ENCODE measurements at regions not wholly inside any gene's neighbourhood (a gene's known extent, or its start where the extent isn't known, plus 50 kb on each side); places are given as distances from the start of the nearest gene placed in this dataset.
"Not testable (repeated sequence)": the region's sequence is repeated elsewhere in the genome, so short reads cannot be mapped to it uniquely, and the experiment has no call there.

DNA sequence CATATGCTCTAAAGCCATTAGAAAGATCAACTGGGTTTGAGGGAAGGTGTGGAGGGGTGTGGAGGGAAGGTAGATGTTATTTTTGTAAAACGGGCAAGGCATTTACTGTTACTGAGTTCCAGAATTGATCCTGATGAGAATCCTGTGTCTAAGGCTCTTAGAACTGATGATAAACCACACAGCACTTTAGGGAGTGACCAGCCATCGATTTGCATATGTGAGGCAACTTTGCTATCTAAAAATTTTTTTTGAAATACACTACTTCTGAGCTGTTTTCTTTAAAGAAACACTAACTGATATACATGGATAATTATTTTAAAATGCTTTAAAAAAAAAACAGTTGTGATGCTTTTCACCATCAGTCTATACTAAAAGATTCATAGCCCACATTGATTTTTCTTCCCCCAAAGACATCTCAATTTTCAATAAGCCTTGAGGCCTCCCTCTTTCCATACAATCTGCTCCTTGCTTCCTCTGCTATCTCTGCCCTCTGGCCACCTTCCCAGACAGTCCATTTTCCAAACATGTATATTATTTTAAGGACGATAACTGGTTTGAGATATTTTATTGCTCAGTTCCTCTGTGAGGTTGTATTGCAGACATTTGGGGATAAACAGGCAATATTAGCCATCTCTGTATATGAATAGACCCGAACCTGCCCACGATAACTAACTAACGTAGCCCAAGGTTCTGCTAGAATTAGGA lies 265.9 kb downstream of the EFCAB11 start:
- H2BK12ac ChIP-seq (ENCODE audit: low read length), result no peak overlapping the region
- no peak overlapping the region for H4K91ac ChIP-seq (ENCODE audit: low read depth, low read length, poor library complexity)
- no peak overlapping the region for H4K8ac ChIP-seq (ENCODE audit: low read depth, low read length)
- H3K79me1 ChIP-seq (ENCODE audit: low read depth, low read length), result no peaks in the 10 kb centered on the region
- no peak overlapping the region for H2BK5ac ChIP-seq (ENCODE audit: low read length)
- H2BK120ac ChIP-seq (ENCODE audit: low read depth, low read length), result no peak overlapping the region
- no peaks in the 10 kb centered on the region for H3K4me1 ChIP-seq (ENCODE audit: control insufficient read depth in 2 of 2, insufficient read depth in 1 of 2, low read depth in 1 of 2, low read length in 2 of 2)
- no peak overlapping the region for H2AFZ ChIP-seq (ENCODE audit: low read length)
- DNase-seq (ENCODE audit: low spot score), result no peak
- H3K14ac ChIP-seq (ENCODE audit: low read length), result no peak overlapping the region
- H3K23ac ChIP-seq (ENCODE audit: low read depth, low read length, poor library complexity), result no peak overlapping the region
- no peak overlapping the region for H3K4ac ChIP-seq (ENCODE audit: low read length)
- no peak overlapping the region for H3K4me2 ChIP-seq (ENCODE audit: insufficient read depth, low read length, poor library complexity, severe bottlenecking)
- no peak overlapping the region for H3K9ac ChIP-seq (ENCODE audit: low read depth, low read length, poor library complexity)
- no peaks in the 10 kb centered on the region for H3K36me3 ChIP-seq (replicated peaks in 1 of 2; ENCODE audit: control insufficient read depth in 2 of 2, insufficient read depth in 2 of 2, low read length in 2 of 2)
- H3K27me3 ChIP-seq (ENCODE audit: control insufficient read depth in 3 of 3, insufficient read depth in 3 of 3, low read depth in 1 of 3, low read length in 3 of 3), result no peaks in the 10 kb centered on the region
- no peak overlapping the region for H3K27ac ChIP-seq (replicated peaks; ENCODE audit: low read length)
- H3K9me3 ChIP-seq (replicated peaks in 1 of 2; ENCODE audit: control insufficient read depth in 2 of 2, insufficient read depth in 1 of 2, low read depth in 1 of 2, low read length in 2 of 2), result peaks cover 0 to 5% of the 10 kb centered on the region in 2 donors
- H3K18ac ChIP-seq (ENCODE audit: low read length), result no peak overlapping the region
- H2BK15ac ChIP-seq (ENCODE audit: low read length), result no peak overlapping the region
- no peak overlapping the region for H3K4me3 ChIP-seq (ENCODE audit: low read length in 2 of 2)
- no peak overlapping the region for H2AK5ac ChIP-seq (ENCODE audit: low read depth, low read length)
- no CpG with 5 or more reads among the region's 6 CpGs for WGBS, 2 donors (ENCODE audit: extremely low coverage in 2 of 2, insufficient read length in 2 of 2, insufficient replicate concordance in 1 of 2)

DNA sequence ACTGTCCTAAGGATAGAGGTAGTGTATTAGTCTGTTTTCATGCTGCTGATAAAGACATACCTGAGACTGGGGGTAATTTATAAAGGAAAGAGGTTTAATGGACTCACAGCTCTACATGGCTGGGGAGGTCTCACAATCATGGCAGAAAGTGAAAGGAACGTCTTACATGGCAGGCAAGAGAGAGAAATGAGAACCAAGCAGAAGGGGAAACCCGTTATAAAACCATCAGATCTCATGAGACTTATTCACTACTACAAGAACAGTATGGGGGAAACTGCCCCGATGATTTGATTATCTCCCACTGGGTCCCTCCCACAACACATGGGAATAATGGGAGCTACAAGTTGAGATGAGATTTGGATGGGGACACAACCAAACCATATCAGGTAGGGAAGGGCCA lies 267.4 kb downstream of the EFCAB11 start:
- H4K91ac ChIP-seq (ENCODE audit: low read depth, low read length, poor library complexity); H3K9ac ChIP-seq (ENCODE audit: low read depth, low read length, poor library complexity); H3K23ac ChIP-seq (ENCODE audit: low read depth, low read length, poor library complexity); H3K14ac ChIP-seq (ENCODE audit: low read length); H3K18ac ChIP-seq (ENCODE audit: low read length); H4K8ac ChIP-seq (ENCODE audit: low read depth, low read length); H3K27me3 ChIP-seq (ENCODE audit: control insufficient read depth in 3 of 3, insufficient read depth in 3 of 3, low read depth in 1 of 3, low read length in 3 of 3); H2BK12ac ChIP-seq (ENCODE audit: low read length); H3K9me3 ChIP-seq (replicated peaks in 1 of 2; ENCODE audit: control insufficient read depth in 2 of 2, insufficient read depth in 1 of 2, low read depth in 1 of 2, low read length in 2 of 2); H3K4me3 ChIP-seq (ENCODE audit: low read length in 2 of 2); H3K4me2 ChIP-seq (ENCODE audit: insufficient read depth, low read length, poor library complexity, severe bottlenecking); H3K4ac ChIP-seq (ENCODE audit: low read length); H2BK15ac ChIP-seq (ENCODE audit: low read length); H2AK5ac ChIP-seq (ENCODE audit: low read depth, low read length); H3K79me1 ChIP-seq (ENCODE audit: low read depth, low read length); DNase-seq (ENCODE audit: low spot score); H2BK5ac ChIP-seq (ENCODE audit: low read length); H3K4me1 ChIP-seq (ENCODE audit: control insufficient read depth in 2 of 2, insufficient read depth in 1 of 2, low read depth in 1 of 2, low read length in 2 of 2); H2BK120ac ChIP-seq (ENCODE audit: low read depth, low read length); H3K27ac ChIP-seq (replicated peaks; ENCODE audit: low read length); H3K36me3 ChIP-seq (replicated peaks in 1 of 2; ENCODE audit: control insufficient read depth in 2 of 2, insufficient read depth in 2 of 2, low read length in 2 of 2); H2AFZ ChIP-seq (ENCODE audit: low read length): not testable (repeated sequence)
- no CpG with 5 or more reads among the region's 3 CpGs for WGBS, 2 donors (ENCODE audit: extremely low coverage in 2 of 2, insufficient read length in 2 of 2, insufficient replicate concordance in 1 of 2)

DNA sequence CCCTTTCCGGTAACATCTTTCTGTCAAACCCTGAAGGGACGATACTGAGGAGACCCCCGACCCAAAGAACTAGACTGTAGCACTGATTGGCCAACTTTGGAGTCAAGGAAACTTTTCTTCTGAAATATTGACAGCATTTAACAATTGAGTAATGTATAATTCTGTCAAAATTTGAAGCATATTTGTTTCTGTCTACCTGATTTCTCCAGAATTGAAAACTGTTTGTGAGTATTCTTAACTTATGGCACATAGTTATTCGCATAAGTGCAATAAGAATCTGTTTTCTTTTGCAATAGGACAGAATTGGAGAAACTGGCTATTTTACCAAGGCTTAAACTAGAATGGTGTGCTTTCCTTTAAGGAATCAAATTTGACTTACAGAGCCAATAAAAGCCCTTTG lies 267.1 kb upstream of the FOXN3 start:
- Histone ChIP-seq H3K18ac (ENCODE audit: low read length) (no peak overlapping the region), H2BK120ac (ENCODE audit: low read depth, low read length) (no peak overlapping the region), H4K8ac (ENCODE audit: low read depth, low read length) (no peak overlapping the region), H3K27me3 (ENCODE audit: control insufficient read depth in 3 of 3, insufficient read depth in 3 of 3, low read depth in 1 of 3, low read length in 3 of 3) (no peaks in the 10 kb centered on the region), H3K79me1 (ENCODE audit: low read depth, low read length) (no peaks in the 10 kb centered on the region), H2BK12ac (ENCODE audit: low read length) (no peak overlapping the region), H2BK5ac (ENCODE audit: low read length) (no peak overlapping the region), H3K4me1 (ENCODE audit: control insufficient read depth in 2 of 2, insufficient read depth in 1 of 2, low read depth in 1 of 2, low read length in 2 of 2) (no peaks in the 10 kb centered on the region), H3K27ac (replicated peaks; ENCODE audit: low read length) (no peak overlapping the region), H3K23ac (ENCODE audit: low read depth, low read length, poor library complexity) (no peak overlapping the region), H3K4me3 (ENCODE audit: low read length in 2 of 2) (no peak overlapping the region), H4K91ac (ENCODE audit: low read depth, low read length, poor library complexity) (no peak overlapping the region), H3K36me3 (replicated peaks in 1 of 2; ENCODE audit: control insufficient read depth in 2 of 2, insufficient read depth in 2 of 2, low read length in 2 of 2) (no peaks in the 10 kb centered on the region), H3K9me3 (replicated peaks in 1 of 2; ENCODE audit: control insufficient read depth in 2 of 2, insufficient read depth in 1 of 2, low read depth in 1 of 2, low read length in 2 of 2) (peaks cover 4 to 5% of the 10 kb centered on the region in 2 donors), H3K4me2 (ENCODE audit: insufficient read depth, low read length, poor library complexity, severe bottlenecking) (no peak overlapping the region), H3K9ac (ENCODE audit: low read depth, low read length, poor library complexity) (no peak overlapping the region), H2AK5ac (ENCODE audit: low read depth, low read length) (no peak overlapping the region), H2BK15ac (ENCODE audit: low read length) (no peak overlapping the region), H2AFZ (ENCODE audit: low read length) (no peak overlapping the region), H3K14ac (ENCODE audit: low read length) (no peak overlapping the region), H3K4ac (ENCODE audit: low read length) (no peak overlapping the region)
- no peak for DNase-seq (ENCODE audit: low spot score)
- no CpG with 5 or more reads among the region's 4 CpGs for WGBS, 2 donors (ENCODE audit: extremely low coverage in 2 of 2, insufficient read length in 2 of 2, insufficient replicate concordance in 1 of 2)

DNA sequence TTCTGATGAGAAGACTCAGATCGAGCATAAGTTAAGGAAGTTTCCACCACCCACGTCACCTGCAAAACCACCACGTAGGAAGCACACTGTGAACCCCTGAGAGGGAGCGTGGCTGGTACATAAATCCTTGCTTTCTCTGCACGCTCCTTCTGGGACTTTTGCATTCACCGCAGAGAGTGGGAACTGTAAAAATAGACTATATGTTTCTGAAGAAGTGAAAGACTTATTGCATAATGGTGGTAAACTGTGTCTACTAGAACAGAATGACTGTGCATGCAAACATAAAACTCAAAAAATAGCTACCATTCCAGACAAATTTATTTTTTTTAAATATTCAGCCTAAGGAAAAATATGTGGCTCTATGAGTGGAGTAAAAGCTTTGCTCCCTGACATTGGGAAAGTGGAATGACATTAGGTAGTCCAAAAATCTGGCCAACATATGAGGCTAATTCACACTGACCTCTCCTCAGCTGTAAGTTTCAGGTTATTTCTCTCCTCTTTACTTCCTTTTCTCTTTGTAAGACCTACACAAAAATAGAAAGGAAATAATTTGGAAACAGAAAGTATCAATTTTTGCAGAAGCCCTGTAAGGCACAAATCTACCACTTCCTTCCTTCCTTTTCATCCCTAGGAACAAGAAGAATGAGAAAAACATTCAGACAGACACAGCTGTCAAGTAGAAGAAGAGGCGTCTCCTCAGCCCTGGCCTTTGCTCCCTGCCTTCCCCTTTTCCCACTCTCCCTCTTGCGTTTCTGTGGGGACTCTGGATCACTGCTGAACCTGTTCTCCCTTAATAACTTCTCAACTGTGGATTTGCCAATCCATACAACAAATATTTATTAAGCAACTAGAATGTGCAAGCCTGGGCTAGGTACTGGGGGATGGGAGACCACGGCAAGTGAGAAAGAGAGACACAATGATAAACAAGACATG lies 264.3 kb upstream of the FOXN3 start:
- Histone ChIP-seq H3K4ac (ENCODE audit: low read length) (no peak overlapping the region), H3K27me3 (ENCODE audit: control insufficient read depth in 3 of 3, insufficient read depth in 3 of 3, low read depth in 1 of 3, low read length in 3 of 3) (no peaks in the 10 kb centered on the region), H3K18ac (ENCODE audit: low read length) (no peak overlapping the region), H2BK5ac (ENCODE audit: low read length) (no peak overlapping the region), H3K9me3 (replicated peaks in 1 of 2; ENCODE audit: control insufficient read depth in 2 of 2, insufficient read depth in 1 of 2, low read depth in 1 of 2, low read length in 2 of 2) (peaks cover 4 to 5% of the 10 kb centered on the region in 2 donors), H3K14ac (ENCODE audit: low read length) (no peak overlapping the region), H2AFZ (ENCODE audit: low read length) (no peak overlapping the region), H4K8ac (ENCODE audit: low read depth, low read length) (no peak overlapping the region), H3K79me1 (ENCODE audit: low read depth, low read length) (no peaks in the 10 kb centered on the region), H2BK15ac (ENCODE audit: low read length) (no peak overlapping the region), H4K91ac (ENCODE audit: low read depth, low read length, poor library complexity) (no peak overlapping the region), H3K4me3 (ENCODE audit: low read length in 2 of 2) (no peak overlapping the region), H2BK120ac (ENCODE audit: low read depth, low read length) (no peak overlapping the region), H3K4me2 (ENCODE audit: insufficient read depth, low read length, poor library complexity, severe bottlenecking) (no peak overlapping the region), H2AK5ac (ENCODE audit: low read depth, low read length) (no peak overlapping the region), H2BK12ac (ENCODE audit: low read length) (no peak overlapping the region), H3K9ac (ENCODE audit: low read depth, low read length, poor library complexity) (no peak overlapping the region), H3K4me1 (ENCODE audit: control insufficient read depth in 2 of 2, insufficient read depth in 1 of 2, low read depth in 1 of 2, low read length in 2 of 2) (no peaks in the 10 kb centered on the region), H3K23ac (ENCODE audit: low read depth, low read length, poor library complexity) (no peak overlapping the region), H3K27ac (replicated peaks; ENCODE audit: low read length) (no peak overlapping the region), H3K36me3 (replicated peaks in 1 of 2; ENCODE audit: control insufficient read depth in 2 of 2, insufficient read depth in 2 of 2, low read length in 2 of 2) (no peaks in the 10 kb centered on the region)
- WGBS, 2 donors (ENCODE audit: extremely low coverage in 2 of 2, insufficient read length in 2 of 2, insufficient replicate concordance in 1 of 2), result no CpG with 5 or more reads among the region's 9 CpGs
- no peak for DNase-seq (ENCODE audit: low spot score)

Data from neuronal stem cell (in vitro differentiated cells).